Osteocyte (in vitro differentiated cells): ENCODE measurements at regions not wholly inside any gene's neighbourhood (a gene's known extent, or its start where the extent isn't known, plus 50 kb on each side); places are given as distances from the start of the nearest gene placed in this dataset.

Source experiments
- DNase-seq: peaks from one replicate; pipeline ENCODE4 v3.0.0; 2021; ENCODE audit warnings: mixed read lengths; ENCODE audit not compliant: unreplicated experiment; ENCODE audit errors: extremely low spot score
- H3K27ac Mint-ChIP-seq: one replicate; pipeline ENCODE4 v1.8.0; 2021; ENCODE audit warnings: mild to moderate bottlenecking, mixed read lengths; ENCODE audit not compliant: unreplicated experiment
- H3K27me3 Mint-ChIP-seq: one replicate; pipeline ENCODE4 v1.8.0; 2021; ENCODE audit warnings: mixed read lengths; ENCODE audit not compliant: unreplicated experiment
- H3K36me3 Mint-ChIP-seq: one replicate; pipeline ENCODE4 v1.8.0; 2021; ENCODE audit warnings: mixed read lengths; ENCODE audit not compliant: unreplicated experiment
- H3K4me1 Mint-ChIP-seq: one replicate; pipeline ENCODE4 v1.8.0; 2021; ENCODE audit warnings: mixed read lengths; ENCODE audit not compliant: unreplicated experiment
- H3K4me3 Mint-ChIP-seq: one replicate; pipeline ENCODE4 v1.8.0; 2021; ENCODE audit warnings: mild to moderate bottlenecking, moderate library complexity, mixed read lengths; ENCODE audit not compliant: unreplicated experiment
- H3K9me3 Mint-ChIP-seq: one replicate; pipeline ENCODE4 v1.8.0; 2021; ENCODE audit warnings: mixed read lengths; ENCODE audit not compliant: unreplicated experiment
- TF ChIP-seq, protein P1 (sequence below): fragments of 200-600 bp; sonication (generic); IDR thresholded peaks from 2 replicates; pipeline ENCODE4 v1.5.0; 2021; ENCODE audit warnings: antibody characterized with exemption, mild to moderate bottlenecking, moderate library complexity

DNA sequence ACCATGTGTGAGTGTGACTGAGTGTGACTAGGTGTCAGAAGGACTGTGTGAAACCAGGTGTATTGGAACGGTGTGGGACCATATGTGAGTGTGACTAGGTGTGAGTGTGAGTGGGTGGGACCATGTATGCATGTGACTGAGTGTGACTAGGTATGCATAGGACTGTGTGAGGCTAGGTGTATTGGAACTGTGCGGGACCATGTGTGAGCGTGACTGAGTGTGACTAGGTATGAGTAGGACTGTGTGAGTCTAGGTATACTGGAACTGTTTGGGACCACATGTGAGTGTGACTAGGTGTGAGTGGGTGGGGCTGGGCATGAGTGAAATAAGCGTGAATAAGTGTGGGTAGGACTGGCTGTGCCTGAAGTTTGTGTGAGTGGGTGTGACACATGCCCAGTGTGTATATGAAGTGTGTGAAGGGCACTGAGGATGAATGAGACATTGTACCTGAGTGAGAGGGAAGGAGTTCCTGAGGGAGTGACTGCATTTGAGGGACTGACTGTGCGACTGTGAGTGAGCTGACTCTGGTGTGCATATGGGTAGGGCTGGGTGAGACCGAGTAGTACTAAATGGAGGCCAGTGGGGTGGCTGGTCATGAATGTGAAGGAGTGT is 247.0 kb upstream of the CCDC54 start:
- H3K27me3 Mint-ChIP-seq, result no peaks in the 10 kb centered on the region
- H3K27ac Mint-ChIP-seq, result no peak overlapping the region
- H3K4me3 Mint-ChIP-seq, result no peak overlapping the region
- H3K9me3 Mint-ChIP-seq, result no peaks in the 10 kb centered on the region
- no peaks in the 10 kb centered on the region for H3K36me3 Mint-ChIP-seq
- TF ChIP-seq, protein P1, sequence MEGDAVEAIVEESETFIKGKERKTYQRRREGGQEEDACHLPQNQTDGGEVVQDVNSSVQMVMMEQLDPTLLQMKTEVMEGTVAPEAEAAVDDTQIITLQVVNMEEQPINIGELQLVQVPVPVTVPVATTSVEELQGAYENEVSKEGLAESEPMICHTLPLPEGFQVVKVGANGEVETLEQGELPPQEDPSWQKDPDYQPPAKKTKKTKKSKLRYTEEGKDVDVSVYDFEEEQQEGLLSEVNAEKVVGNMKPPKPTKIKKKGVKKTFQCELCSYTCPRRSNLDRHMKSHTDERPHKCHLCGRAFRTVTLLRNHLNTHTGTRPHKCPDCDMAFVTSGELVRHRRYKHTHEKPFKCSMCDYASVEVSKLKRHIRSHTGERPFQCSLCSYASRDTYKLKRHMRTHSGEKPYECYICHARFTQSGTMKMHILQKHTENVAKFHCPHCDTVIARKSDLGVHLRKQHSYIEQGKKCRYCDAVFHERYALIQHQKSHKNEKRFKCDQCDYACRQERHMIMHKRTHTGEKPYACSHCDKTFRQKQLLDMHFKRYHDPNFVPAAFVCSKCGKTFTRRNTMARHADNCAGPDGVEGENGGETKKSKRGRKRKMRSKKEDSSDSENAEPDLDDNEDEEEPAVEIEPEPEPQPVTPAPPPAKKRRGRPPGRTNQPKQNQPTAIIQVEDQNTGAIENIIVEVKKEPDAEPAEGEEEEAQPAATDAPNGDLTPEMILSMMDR, result no peak
- H3K4me1 Mint-ChIP-seq, result peaks cover 4% of the 10 kb centered on the region
- no peak for DNase-seq

DNA sequence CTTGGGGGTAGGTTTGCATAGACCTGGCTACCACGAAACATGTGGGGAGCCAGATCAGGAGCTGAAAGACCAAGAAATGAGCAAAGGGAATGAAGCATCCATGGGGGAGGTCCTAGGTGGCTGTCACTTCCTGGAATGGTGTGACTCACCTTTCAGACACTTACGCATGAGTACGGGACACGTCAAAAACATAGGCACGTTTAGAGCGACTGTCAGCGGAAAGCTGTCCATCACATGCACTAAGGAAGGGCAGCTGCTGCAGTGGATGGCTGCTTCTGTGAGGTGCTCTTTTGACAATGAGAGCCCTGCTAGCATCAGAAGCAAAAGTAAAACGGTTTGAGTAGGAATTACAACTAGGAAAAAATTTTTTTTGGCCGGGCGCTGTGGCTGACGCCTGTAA is 244.6 kb upstream of the CCDC54 start:
- Mint-ChIP-seq H3K36me3 (no peaks in the 10 kb centered on the region), H3K4me1 (peaks cover 4% of the 10 kb centered on the region), H3K27me3 (no peaks in the 10 kb centered on the region), H3K9me3 (no peaks in the 10 kb centered on the region), H3K27ac (no peak overlapping the region), H3K4me3 (no peak overlapping the region)
- DNase-seq, result no peak
- TF ChIP-seq, protein P1, result no peak

DNA sequence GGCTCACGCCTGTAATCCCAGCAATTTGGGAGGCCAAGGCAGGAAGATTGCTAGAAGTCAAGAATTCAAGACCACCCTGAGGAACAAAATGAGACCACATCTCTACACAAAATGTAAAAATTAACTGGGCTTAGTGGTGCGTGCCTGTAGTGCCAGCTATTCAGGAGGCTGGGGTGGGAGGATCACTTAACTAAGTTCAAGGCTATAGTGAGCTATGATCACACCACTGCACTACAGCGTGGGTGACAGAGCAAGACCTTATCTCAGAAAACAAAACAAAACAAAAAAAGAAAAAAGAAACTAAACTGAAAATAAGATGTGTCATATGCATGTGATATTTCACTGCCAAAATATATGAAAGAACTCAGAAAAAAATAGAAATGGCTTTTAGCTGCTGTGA is 243.3 kb upstream of the CCDC54 start:
- no peaks in the 10 kb centered on the region for H3K27me3 Mint-ChIP-seq
- no peaks in the 10 kb centered on the region for H3K36me3 Mint-ChIP-seq
- H3K4me1 Mint-ChIP-seq, result peaks cover 4% of the 10 kb centered on the region
- TF ChIP-seq, protein P1, result no peak
- no peak for DNase-seq
- H3K9me3 Mint-ChIP-seq, result no peaks in the 10 kb centered on the region
- H3K27ac Mint-ChIP-seq, result no peak overlapping the region
- no peak overlapping the region for H3K4me3 Mint-ChIP-seq

DNA sequence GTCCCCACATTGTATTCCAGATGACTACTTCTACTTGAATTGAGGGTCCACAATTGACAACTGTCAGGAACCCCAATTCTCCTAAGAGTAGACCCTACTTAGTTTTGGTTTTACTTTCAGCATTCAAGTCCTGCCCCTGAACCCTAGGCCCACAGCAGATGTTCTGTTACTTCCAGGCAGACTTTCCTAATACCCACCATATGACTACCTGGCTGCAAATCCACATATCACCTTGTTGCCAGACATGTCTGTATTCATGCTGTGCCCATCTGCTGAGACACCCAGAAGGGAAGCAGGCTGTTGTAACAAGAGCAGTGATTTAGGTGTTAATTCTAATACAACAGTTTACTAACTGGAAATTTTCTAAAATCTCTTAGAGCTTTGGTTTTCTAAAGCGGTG is 235.1 kb upstream of the CCDC54 start:
- Mint-ChIP-seq H3K9me3 (peaks cover 4% of the 10 kb centered on the region), H3K27ac (no peak overlapping the region), H3K27me3 (no peaks in the 10 kb centered on the region), H3K4me3 (no peak overlapping the region), H3K36me3 (no peaks in the 10 kb centered on the region), H3K4me1 (no peaks in the 10 kb centered on the region)
- TF ChIP-seq, protein P1, result no peak
- no peak for DNase-seq

DNA sequence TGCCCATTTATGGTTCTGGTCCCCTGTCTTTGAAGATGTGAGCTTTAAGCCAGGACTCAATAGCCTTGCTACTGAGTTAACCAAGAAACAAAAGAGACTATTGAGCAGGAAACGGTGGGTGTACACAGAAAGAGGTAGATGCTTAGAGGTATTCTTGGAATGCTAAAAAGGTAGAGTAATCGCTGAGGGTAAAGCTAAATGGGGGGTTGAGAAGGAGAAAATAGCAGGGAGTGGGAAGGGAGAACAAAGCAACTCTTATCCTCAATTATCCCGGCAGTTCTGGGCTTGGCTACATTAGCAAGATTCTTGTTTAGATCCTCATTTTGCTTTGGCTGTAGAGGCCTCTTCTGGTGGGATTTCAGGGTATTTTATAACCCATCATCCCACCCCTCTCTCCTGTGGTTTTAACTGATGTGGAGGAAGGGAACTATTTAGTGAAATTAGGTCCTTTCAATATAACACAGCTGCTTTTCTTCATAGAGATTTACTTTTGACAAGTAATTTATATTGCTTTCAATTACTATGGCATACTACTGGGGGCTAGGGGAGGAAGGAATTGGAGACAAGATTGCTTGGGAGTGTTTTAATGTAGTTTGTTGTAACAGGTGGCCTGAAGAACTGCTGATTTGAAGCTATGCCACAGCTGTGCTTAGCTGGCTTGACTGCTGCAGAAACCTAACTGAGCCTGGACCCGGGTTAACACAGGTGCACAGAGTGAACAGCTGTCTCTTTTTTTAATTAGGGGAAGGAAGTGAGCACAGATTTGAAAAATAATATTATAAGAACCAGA is 234.3 kb upstream of the CCDC54 start:
- DNase-seq, result no peak
- H3K9me3 Mint-ChIP-seq, result peaks cover 4% of the 10 kb centered on the region
- TF ChIP-seq, protein P1, result no peak
- no peak overlapping the region for H3K27ac Mint-ChIP-seq
- no peaks in the 10 kb centered on the region for H3K36me3 Mint-ChIP-seq
- no peak overlapping the region for H3K4me3 Mint-ChIP-seq
- H3K27me3 Mint-ChIP-seq, result no peaks in the 10 kb centered on the region
- H3K4me1 Mint-ChIP-seq, result no peaks in the 10 kb centered on the region
